BJ (cell line): ENCODE measurements at regions not wholly inside any gene's neighbourhood (a gene's known extent, or its start where the extent isn't known, plus 50 kb on each side); places are given as distances from the start of the nearest gene placed in this dataset.

Experiments used
- CTCF ChIA-PET: fragments of 350-600 bp; formaldehyde crosslinking; extraction: SDS; loops from one replicate; lab custom pipeline; 2021; ENCODE audit warnings: antibody characterized with exemption, inconsistent platforms; lab: Yijun Ruan, JAX
- POLR2A ChIA-PET: fragments of 300-600 bp; sonication (Branson Sonifier 250); formaldehyde crosslinking; extraction: SDS; loops from one replicate; lab custom pipeline; 2021; ENCODE audit warnings: antibody characterized with exemption; lab: Charles Lee
- DNase-seq: peaks from one replicate; pipeline ENCODE4 v3.0.0-alpha.2; 2011; ENCODE audit warnings: low read depth
- H3K27me3 ChIP-seq: 2 replicates; pipeline ENCODE4 v1.6.0; 2011; ENCODE audit warnings: low read length; ENCODE audit not compliant: control insufficient read depth, insufficient read depth
- H3K36me3 ChIP-seq: 2 replicates; pipeline ENCODE4 v1.5.1; 2011; ENCODE audit warnings: low read length; ENCODE audit not compliant: control insufficient read depth, insufficient read depth
- H3K4me3 ChIP-seq: 2 replicates; pipeline ENCODE4 v1.5.1; 2011; ENCODE audit warnings: low read depth, mild to moderate bottlenecking, control low read depth, low read length
- TF ChIP-seq, protein P1 (sequence below): IDR thresholded peaks from 2 replicates; pipeline ENCODE4 v1.5.1; 2011; ENCODE audit warnings: low read depth, mild to moderate bottlenecking, control low read depth, inconsistent platforms, low read length, moderate library complexity; ENCODE audit not compliant: insufficient read depth

DNA sequence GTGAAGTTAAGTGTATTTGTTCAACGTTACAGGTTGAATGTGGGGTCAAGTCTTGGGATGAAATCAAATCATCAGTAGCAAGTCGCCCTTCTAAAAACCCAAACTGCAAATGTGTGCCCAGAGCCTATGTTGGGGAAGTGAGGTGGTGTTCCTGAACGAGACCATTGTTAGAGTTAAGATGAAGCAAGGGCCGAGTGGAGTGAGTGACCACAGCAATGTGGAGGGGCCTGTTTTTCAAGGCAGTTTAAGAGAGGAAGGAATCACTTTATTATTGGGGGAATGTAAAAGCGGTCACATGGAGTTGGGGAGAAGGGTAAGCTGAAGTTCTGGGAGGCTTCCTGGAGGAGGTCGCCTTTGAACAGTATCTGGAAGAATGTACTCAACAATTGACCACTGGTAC, 68.5 kb downstream of the MYCN start:
- TF ChIP-seq, protein P1, sequence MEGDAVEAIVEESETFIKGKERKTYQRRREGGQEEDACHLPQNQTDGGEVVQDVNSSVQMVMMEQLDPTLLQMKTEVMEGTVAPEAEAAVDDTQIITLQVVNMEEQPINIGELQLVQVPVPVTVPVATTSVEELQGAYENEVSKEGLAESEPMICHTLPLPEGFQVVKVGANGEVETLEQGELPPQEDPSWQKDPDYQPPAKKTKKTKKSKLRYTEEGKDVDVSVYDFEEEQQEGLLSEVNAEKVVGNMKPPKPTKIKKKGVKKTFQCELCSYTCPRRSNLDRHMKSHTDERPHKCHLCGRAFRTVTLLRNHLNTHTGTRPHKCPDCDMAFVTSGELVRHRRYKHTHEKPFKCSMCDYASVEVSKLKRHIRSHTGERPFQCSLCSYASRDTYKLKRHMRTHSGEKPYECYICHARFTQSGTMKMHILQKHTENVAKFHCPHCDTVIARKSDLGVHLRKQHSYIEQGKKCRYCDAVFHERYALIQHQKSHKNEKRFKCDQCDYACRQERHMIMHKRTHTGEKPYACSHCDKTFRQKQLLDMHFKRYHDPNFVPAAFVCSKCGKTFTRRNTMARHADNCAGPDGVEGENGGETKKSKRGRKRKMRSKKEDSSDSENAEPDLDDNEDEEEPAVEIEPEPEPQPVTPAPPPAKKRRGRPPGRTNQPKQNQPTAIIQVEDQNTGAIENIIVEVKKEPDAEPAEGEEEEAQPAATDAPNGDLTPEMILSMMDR: no peak
- H3K27me3 ChIP-seq: no peaks in the 10 kb centered on the region
- DNase-seq: no peak
- ChIA-PET POLR2A (no interaction called here), CTCF (no interaction called here)
- H3K4me3 ChIP-seq: no peak overlapping the region
- H3K36me3 ChIP-seq: no peaks in the 10 kb centered on the region

DNA sequence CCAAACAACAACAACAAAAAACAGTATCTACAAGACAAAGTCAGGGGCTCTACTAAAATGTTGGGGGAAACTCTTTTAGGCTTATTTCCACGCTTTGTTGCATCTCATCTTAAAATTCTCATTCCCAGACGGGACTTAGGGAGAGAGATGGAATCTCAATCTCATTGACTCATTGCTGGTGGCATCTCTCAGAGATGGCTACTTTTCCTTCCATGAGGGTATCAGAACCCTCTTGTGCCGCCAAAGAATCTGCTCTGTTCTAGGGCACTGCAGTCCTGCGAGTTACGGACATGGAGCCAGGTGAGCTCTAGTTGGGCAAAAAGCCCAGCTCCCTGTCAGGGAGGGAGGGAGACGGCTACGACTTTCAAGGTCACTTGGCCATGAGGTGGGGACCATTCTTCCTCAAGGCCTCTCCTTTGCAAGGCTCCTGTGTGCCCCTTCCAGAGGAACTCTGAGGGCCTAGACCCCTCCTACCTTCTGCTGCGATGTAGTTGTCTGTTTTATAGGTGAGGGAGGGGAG, 68.0 kb downstream of the MYCN start:
- ChIA-PET CTCF (no interaction called here), POLR2A (no interaction called here)
- TF ChIP-seq, protein P1: no peak
- no peak for DNase-seq
- no peak overlapping the region for H3K4me3 ChIP-seq
- no peaks in the 10 kb centered on the region for H3K36me3 ChIP-seq
- H3K27me3 ChIP-seq: no peaks in the 10 kb centered on the region

DNA sequence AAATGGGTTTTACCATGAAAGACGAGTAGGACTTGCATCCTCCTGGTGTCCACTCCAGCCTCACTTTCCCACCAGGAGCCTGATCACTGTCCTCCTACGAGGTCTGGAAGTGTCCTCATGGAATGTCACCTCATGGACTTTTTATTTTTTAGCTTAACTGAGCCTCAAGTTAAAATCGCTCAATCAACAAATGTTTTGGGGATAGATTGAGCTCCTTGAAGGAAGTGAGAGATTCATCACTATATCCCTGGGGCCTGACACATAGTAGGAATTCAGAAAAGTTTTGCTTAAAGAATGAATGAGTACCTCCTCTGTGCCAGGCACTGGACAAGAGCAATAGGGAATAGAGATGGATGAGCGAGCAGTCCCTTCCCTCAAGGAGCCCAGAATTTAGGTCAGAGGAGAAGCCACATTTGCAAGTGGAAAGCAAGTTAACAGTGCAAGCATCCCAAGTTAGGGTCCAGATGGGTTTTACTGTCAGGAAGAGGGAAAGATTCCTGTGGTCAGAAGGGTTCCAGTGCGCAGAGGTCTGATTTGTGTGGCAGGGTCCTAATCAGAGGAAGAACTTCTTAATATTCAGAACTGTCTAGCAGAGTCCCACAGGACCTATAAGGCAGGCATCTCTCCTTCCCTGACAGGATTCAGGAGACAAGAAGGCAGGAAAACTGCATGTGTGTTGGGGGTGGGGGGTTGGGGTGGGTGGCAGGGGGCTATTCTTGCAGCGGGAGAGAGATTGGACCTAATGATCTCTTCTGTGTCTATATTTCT, 67.0 kb downstream of the MYCN start:
- POLR2A ChIA-PET: no interaction called here
- CTCF ChIA-PET: no interaction called here
- H3K4me3 ChIP-seq: no peak overlapping the region
- TF ChIP-seq, protein P1: no peak
- no peak for DNase-seq
- no peaks in the 10 kb centered on the region for H3K36me3 ChIP-seq
- H3K27me3 ChIP-seq: no peaks in the 10 kb centered on the region

DNA sequence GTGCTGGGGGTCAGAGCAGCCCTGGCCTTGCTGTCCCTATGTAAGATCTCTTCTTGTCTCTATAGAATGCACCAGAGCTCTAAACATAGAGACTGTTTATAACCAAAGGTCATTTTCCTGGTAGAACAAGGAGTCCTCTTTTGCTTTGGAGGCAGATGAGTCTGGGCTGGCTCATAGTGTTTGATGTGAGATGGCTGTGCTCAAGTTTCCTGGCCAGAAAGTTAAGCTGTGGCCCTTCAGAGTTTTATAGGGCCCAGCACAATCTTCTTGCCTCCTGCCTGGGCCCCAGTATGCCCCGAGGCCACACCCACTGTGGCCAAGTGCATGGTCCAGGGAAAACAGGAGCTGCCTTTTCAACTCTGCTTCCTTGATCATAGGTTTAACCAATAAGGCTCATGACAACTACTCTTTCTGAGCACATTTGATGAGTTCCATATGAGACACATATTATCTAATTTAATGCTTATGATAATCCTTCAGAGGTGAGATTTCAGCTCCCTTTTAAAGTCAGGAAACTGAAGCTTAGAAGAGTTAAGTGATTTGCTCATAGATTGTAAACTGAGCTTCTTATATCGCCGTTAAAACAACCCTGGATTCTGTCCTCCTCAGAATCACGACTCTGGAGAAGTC, 66.3 kb downstream of the MYCN start:
- H3K27me3 ChIP-seq: no peaks in the 10 kb centered on the region
- H3K4me3 ChIP-seq: no peak overlapping the region
- ChIA-PET CTCF (no interaction called here), POLR2A (no interaction called here)
- DNase-seq: no peak
- no peaks in the 10 kb centered on the region for H3K36me3 ChIP-seq
- TF ChIP-seq, protein P1: no peak

DNA sequence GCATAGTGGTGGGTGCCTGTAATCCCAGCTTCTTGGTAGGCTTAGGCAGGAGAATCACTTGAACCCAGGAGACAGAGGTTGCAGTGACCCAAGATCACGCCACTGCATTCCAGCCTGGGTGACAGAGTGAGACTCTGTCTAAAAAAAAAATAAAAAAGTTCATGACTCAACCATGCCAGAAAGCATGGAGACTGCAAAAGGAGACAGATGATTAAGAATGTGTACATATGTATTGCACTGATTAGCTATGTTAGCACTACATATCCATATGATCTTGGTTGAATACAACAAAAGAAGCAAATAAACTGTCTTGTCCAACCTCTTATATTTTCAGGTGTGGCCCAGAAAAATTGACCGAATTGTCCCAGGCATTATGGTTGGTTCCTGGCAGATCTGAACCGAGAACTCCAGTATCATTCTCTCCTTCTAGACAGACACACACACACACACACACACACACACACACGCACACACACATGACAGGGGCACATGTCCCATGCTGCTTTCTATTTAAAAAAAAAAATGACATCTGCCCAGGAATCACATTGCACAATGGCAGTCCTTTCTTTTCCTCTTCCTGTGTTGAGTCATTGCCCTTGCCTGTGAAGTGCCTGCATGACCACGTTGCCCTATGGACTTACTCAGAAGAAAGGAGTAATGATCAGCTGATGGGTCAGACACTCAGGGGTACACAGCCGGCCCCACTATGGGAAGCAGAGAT, 65.6 kb downstream of the MYCN start:
- Histone ChIP-seq H3K27me3 (no peaks in the 10 kb centered on the region), H3K4me3 (no peak overlapping the region), H3K36me3 (no peaks in the 10 kb centered on the region)
- DNase-seq: no peak
- ChIA-PET POLR2A (no interaction called here), CTCF (no interaction called here)
- TF ChIP-seq, protein P1: no peak
